ENCODE measurements at regions not wholly inside any gene's neighbourhood (a gene's known extent, or its start where the extent isn't known, plus 50 kb on each side); places are given as distances from the start of the nearest gene placed in this dataset.
A peak's percentile ranks its signal among the peaks of the same experiment; 100 is the strongest.
"Not testable (repeated sequence)": the region's sequence is repeated elsewhere in the genome, so short reads cannot be mapped to it uniquely, and the experiment has no call there.

DNA sequence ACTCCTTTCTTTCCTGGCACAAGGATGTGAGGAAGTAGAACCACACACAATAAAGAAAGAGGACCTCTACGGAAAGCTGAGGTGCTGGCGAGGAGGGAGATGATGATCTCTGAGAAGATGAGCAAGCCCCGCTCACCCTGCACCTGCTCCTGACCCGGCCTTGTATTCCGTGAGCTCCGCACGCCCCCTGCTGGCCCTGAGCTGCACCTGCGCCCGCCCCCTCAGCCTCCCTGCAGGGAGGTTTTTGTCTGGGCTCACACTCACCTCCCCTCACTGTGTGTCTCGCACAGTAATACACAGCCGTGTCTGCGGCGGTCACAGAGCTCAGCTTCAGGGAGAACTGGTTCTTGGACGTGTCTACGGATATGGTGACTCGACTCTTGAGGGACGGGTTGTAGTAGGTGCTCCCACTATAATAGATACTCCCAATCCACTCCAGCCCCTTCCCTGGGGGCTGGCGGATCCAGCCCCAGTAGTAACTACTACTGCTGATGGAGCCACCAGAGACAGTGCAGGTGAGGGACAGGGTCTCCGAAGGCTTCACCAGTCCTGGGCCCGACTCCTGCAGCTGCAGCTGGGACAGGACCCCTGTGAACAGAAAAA lies 895.1 kb downstream of the TMEM121 start:
- not testable (repeated sequence) for TF ChIP-seq EZH2phosphoT487 (IDR thresholded peaks at IDR 0.05; ENCODE audit: unreplicated experiment); POLR2AphosphoS5 (IDR thresholded peaks at IDR 0.05; ENCODE audit: low read depth); EZH2 (IDR thresholded peaks at IDR 0.05; ENCODE audit: low read depth, unreplicated experiment)
- TF ChIP-seq, protein P1, sequence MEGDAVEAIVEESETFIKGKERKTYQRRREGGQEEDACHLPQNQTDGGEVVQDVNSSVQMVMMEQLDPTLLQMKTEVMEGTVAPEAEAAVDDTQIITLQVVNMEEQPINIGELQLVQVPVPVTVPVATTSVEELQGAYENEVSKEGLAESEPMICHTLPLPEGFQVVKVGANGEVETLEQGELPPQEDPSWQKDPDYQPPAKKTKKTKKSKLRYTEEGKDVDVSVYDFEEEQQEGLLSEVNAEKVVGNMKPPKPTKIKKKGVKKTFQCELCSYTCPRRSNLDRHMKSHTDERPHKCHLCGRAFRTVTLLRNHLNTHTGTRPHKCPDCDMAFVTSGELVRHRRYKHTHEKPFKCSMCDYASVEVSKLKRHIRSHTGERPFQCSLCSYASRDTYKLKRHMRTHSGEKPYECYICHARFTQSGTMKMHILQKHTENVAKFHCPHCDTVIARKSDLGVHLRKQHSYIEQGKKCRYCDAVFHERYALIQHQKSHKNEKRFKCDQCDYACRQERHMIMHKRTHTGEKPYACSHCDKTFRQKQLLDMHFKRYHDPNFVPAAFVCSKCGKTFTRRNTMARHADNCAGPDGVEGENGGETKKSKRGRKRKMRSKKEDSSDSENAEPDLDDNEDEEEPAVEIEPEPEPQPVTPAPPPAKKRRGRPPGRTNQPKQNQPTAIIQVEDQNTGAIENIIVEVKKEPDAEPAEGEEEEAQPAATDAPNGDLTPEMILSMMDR (conservative IDR thresholded peaks at IDR 0.05; ENCODE audit: low read depth in 2 of 2), result peak; percentile 27 to 44; a peak in 2 of 4 replicates
- TF ChIP-seq, protein P2, sequence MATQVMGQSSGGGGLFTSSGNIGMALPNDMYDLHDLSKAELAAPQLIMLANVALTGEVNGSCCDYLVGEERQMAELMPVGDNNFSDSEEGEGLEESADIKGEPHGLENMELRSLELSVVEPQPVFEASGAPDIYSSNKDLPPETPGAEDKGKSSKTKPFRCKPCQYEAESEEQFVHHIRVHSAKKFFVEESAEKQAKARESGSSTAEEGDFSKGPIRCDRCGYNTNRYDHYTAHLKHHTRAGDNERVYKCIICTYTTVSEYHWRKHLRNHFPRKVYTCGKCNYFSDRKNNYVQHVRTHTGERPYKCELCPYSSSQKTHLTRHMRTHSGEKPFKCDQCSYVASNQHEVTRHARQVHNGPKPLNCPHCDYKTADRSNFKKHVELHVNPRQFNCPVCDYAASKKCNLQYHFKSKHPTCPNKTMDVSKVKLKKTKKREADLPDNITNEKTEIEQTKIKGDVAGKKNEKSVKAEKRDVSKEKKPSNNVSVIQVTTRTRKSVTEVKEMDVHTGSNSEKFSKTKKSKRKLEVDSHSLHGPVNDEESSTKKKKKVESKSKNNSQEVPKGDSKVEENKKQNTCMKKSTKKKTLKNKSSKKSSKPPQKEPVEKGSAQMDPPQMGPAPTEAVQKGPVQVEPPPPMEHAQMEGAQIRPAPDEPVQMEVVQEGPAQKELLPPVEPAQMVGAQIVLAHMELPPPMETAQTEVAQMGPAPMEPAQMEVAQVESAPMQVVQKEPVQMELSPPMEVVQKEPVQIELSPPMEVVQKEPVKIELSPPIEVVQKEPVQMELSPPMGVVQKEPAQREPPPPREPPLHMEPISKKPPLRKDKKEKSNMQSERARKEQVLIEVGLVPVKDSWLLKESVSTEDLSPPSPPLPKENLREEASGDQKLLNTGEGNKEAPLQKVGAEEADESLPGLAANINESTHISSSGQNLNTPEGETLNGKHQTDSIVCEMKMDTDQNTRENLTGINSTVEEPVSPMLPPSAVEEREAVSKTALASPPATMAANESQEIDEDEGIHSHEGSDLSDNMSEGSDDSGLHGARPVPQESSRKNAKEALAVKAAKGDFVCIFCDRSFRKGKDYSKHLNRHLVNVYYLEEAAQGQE (IDR thresholded peaks at IDR 0.05; ENCODE audit: unreplicated experiment), result not testable (repeated sequence)
